ENCODE measurements at regions not wholly inside any gene's neighbourhood (a gene's known extent, or its start where the extent isn't known, plus 50 kb on each side); places are given as distances from the start of the nearest gene placed in this dataset.
"Not testable (repeated sequence)": the region's sequence is repeated elsewhere in the genome, so short reads cannot be mapped to it uniquely, and the experiment has no call there.

GRCh38 chr16:51524555-51525373 is 373.7 kb upstream of the SALL1 start:
- no peak overlapping the region for H3K9ac ChIP-seq
- peaks cover 28% of the 10 kb centered on the region for H3K9me3 ChIP-seq
- no peaks in the 10 kb centered on the region for H3K4me1 ChIP-seq
- no peaks in the 10 kb centered on the region for H3K27me3 ChIP-seq
- H3K36me3 ChIP-seq = no peaks in the 10 kb centered on the region
- H4K20me1 ChIP-seq = no peaks in the 10 kb centered on the region
- H3K4me2 ChIP-seq = no peak overlapping the region
- H3K4me3 ChIP-seq = no peak overlapping the region
- no peak overlapping the region for H3K27ac ChIP-seq
- TF ChIP-seq Cebpa-rat (IDR thresholded peaks at IDR 0.05) = no peak

- Histone ChIP-seq H3K27ac (no peak overlapping the region), H4K20me1 (no peaks in the 10 kb centered on the region), H3K9ac (no peak overlapping the region), H3K9me3 (peaks cover 32% of the 10 kb centered on the region), H3K4me3 (no peak overlapping the region), H3K4me1 (no peaks in the 10 kb centered on the region), H3K36me3 (no peaks in the 10 kb centered on the region), H3K4me2 (no peak overlapping the region), H3K27me3 (no peaks in the 10 kb centered on the region)
- TF ChIP-seq Cebpa-rat (IDR thresholded peaks at IDR 0.05) = no peak
Observed at GRCh38 chr16:51524070-51524469, 373.0 kb upstream of the SALL1 start.

- H3K27me3 ChIP-seq = no peaks in the 10 kb centered on the region
- H3K4me1 ChIP-seq = no peaks in the 10 kb centered on the region
- H3K4me2 ChIP-seq = no peak overlapping the region
- H3K4me3 ChIP-seq = no peak overlapping the region
- no peak overlapping the region for H3K9ac ChIP-seq
- H3K27ac ChIP-seq = no peak overlapping the region
- H3K36me3 ChIP-seq = no peaks in the 10 kb centered on the region
- no peak for TF ChIP-seq Cebpa-rat (IDR thresholded peaks at IDR 0.05)
- no peaks in the 10 kb centered on the region for H4K20me1 ChIP-seq
- H3K9me3 ChIP-seq = peaks cover 28% of the 10 kb centered on the region
Observed at GRCh38 chr16:51523400-51523799, 372.3 kb upstream of the SALL1 start.

- no peak for TF ChIP-seq Cebpa-rat (IDR thresholded peaks at IDR 0.05)
Observed at GRCh38 chr16:51522902-51523301, 371.8 kb upstream of the SALL1 start.

GRCh38 chr16:51516960-51517359 is 365.9 kb upstream of the SALL1 start:
- H3K36me3 ChIP-seq, H4K20me1 ChIP-seq, H3K4me3 ChIP-seq, H3K4me1 ChIP-seq, H3K4me2 ChIP-seq, H3K27ac ChIP-seq, H3K9me3 ChIP-seq, H3K9ac ChIP-seq, H3K27me3 ChIP-seq: not testable (repeated sequence)

More at GRCh38 chr16:51522902-51523301, 371.8 kb upstream of the SALL1 start:
- Histone ChIP-seq H4K20me1 (no peaks in the 10 kb centered on the region), H3K4me3 (no peak overlapping the region), H3K4me2 (no peak overlapping the region), H3K9ac (no peak overlapping the region), H3K4me1 (no peaks in the 10 kb centered on the region), H3K9me3 (peaks cover 23% of the 10 kb centered on the region), H3K27me3 (no peaks in the 10 kb centered on the region), H3K36me3 (no peaks in the 10 kb centered on the region), H3K27ac (no peak overlapping the region)

GRCh38 chr16:51510416-51510815 is 359.3 kb upstream of the SALL1 start:
- no peaks in the 10 kb centered on the region for H3K36me3 ChIP-seq
- H3K4me3 ChIP-seq = no peak overlapping the region
- H3K4me2 ChIP-seq = no peak overlapping the region
- peaks cover 7% of the 10 kb centered on the region; the same call in 1 of the 2 replicates for H3K4me1 ChIP-seq
- H3K27ac ChIP-seq = no peak overlapping the region
- TF ChIP-seq Cebpa-rat (IDR thresholded peaks at IDR 0.05) = no peak
- H4K20me1 ChIP-seq = no peaks in the 10 kb centered on the region
- no peak overlapping the region for H3K9ac ChIP-seq
- no peaks in the 10 kb centered on the region for H3K27me3 ChIP-seq
- peaks cover 4% of the 10 kb centered on the region for H3K9me3 ChIP-seq

GRCh38 chr16:51509336-51509735 is 358.3 kb upstream of the SALL1 start:
- Histone ChIP-seq H3K27ac (no peak overlapping the region), H3K9ac (no peak overlapping the region), H3K9me3 (peaks cover 4% of the 10 kb centered on the region), H3K27me3 (no peaks in the 10 kb centered on the region), H3K4me1 (peaks cover 7% of the 10 kb centered on the region; the same call in 1 of the 2 replicates), H3K36me3 (no peaks in the 10 kb centered on the region), H3K4me3 (no peak overlapping the region), H3K4me2 (no peak overlapping the region), H4K20me1 (no peaks in the 10 kb centered on the region)
- TF ChIP-seq Cebpa-rat (IDR thresholded peaks at IDR 0.05) = no peak

- TF ChIP-seq Cebpa-rat (IDR thresholded peaks at IDR 0.05) = no peak
- Histone ChIP-seq H4K20me1 (no peaks in the 10 kb centered on the region), H3K9ac (no peak overlapping the region), H3K36me3 (no peaks in the 10 kb centered on the region), H3K4me2 (no peak overlapping the region), H3K4me3 (no peak overlapping the region), H3K4me1 (peaks cover 7% of the 10 kb centered on the region; the same call in 1 of the 2 replicates), H3K27ac (no peak overlapping the region), H3K9me3 (peaks cover 4% of the 10 kb centered on the region), H3K27me3 (no peaks in the 10 kb centered on the region)
Observed at GRCh38 chr16:51508490-51509212, 357.6 kb upstream of the SALL1 start.

GRCh38 chr16:51507286-51507685 is 356.2 kb upstream of the SALL1 start:
- no peak for TF ChIP-seq Cebpa-rat (IDR thresholded peaks at IDR 0.05)
- Histone ChIP-seq H3K9ac (no peak overlapping the region), H3K36me3 (no peaks in the 10 kb centered on the region), H3K27me3 (no peaks in the 10 kb centered on the region), H4K20me1 (no peaks in the 10 kb centered on the region), H3K9me3 (peaks cover 4% of the 10 kb centered on the region), H3K27ac (no peak overlapping the region), H3K4me2 (no peak overlapping the region; the same call in 1 of the 2 replicates), H3K4me3 (no peak overlapping the region), H3K4me1 (peaks cover 7% of the 10 kb centered on the region; the same call in 1 of the 2 replicates)

- Histone ChIP-seq H4K20me1 (no peaks in the 10 kb centered on the region), H3K36me3 (no peaks in the 10 kb centered on the region), H3K4me2 (no peak overlapping the region), H3K27ac (no peak overlapping the region), H3K9me3 (no peaks in the 10 kb centered on the region), H3K4me1 (no peaks in the 10 kb centered on the region), H3K27me3 (no peaks in the 10 kb centered on the region), H3K4me3 (no peak overlapping the region), H3K9ac (no peak overlapping the region)
- no peak for TF ChIP-seq Cebpa-rat (IDR thresholded peaks at IDR 0.05)
Observed at GRCh38 chr16:51500306-51500705, 349.2 kb upstream of the SALL1 start.
